Neural cell (in vitro differentiated cells): ENCODE measurements at regions not wholly inside any gene's neighbourhood (a gene's known extent, or its start where the extent isn't known, plus 50 kb on each side); places are given as distances from the start of the nearest gene placed in this dataset.

Experiments used
- H2AFZ ChIP-seq: fragments of 200-600, 300-800 bp; sonication (generic), shearing (Covaris generic); 2 replicates; pipeline ENCODE4 v1.6.0; 2014; ENCODE audit warnings: low read depth, mild to moderate bottlenecking, antibody characterized with exemption, low read length, moderate library complexity
- H3F3A ChIP-seq: fragments of 200-600 bp; shearing (Covaris generic); 2 replicates; pipeline ENCODE4 v1.6.1; 2016; ENCODE audit warnings: mild to moderate bottlenecking, moderate library complexity, mixed read lengths, antibody characterized with exemption, low read length; ENCODE audit not compliant: insufficient read depth, poor library complexity, severe bottlenecking
- H3K27ac ChIP-seq: fragments of 200-600, 300-800 bp; sonication (generic), shearing (Covaris generic); 2 replicates; pipeline ENCODE4 v1.5.1; 2014; ENCODE audit warnings: mild to moderate bottlenecking, low read length, moderate library complexity
- H3K27me3 ChIP-seq: fragments of 300-800, 200-600 bp; sonication (generic), shearing (Covaris generic); 2 replicates; pipeline ENCODE4 v1.6.0; 2014; ENCODE audit warnings: mild to moderate bottlenecking, low read depth, low read length, moderate library complexity; ENCODE audit not compliant: insufficient read depth
- H3K36me3 ChIP-seq: fragments of 300-800, 200-600 bp; sonication (generic), shearing (Covaris generic); 2 replicates; pipeline ENCODE4 v1.5.1; 2014; ENCODE audit warnings: mild to moderate bottlenecking, antibody characterized with exemption, low read length, moderate library complexity; ENCODE audit not compliant: insufficient read depth
- H3K4me2 ChIP-seq: fragments of 300-800, 200-600 bp; sonication (generic), shearing (Covaris generic); 2 replicates; pipeline ENCODE4 v1.6.0; 2014; ENCODE audit warnings: mild to moderate bottlenecking, low read length
- H3K4me3 ChIP-seq: fragments of 300-800, 200-600 bp; sonication (generic), shearing (Covaris generic); 2 replicates; pipeline ENCODE4 v1.5.1; 2014; ENCODE audit warnings: mild to moderate bottlenecking, low read length, moderate library complexity
- H3K79me2 ChIP-seq: fragments of 200-600 bp; shearing (Covaris generic); replicated peaks from 2 replicates; pipeline ENCODE4 v1.6.0; 2014; ENCODE audit warnings: mild to moderate bottlenecking, low read length, moderate library complexity; ENCODE audit not compliant: insufficient read depth
- H3K9ac ChIP-seq: fragments of 300-800, 200-600 bp; sonication (generic), shearing (Covaris generic); 2 replicates; pipeline ENCODE4 v1.6.1; 2016; ENCODE audit warnings: mild to moderate bottlenecking, low read length, mixed read lengths
- H3K9me2 ChIP-seq: fragments of 200-600 bp; shearing (Covaris generic); 2 replicates; pipeline ENCODE4 v1.6.1; 2016; ENCODE audit warnings: mild to moderate bottlenecking, low read length, mixed read lengths; ENCODE audit not compliant: insufficient read depth
- H3K9me3 ChIP-seq: fragments of 200-600, 300-800 bp; sonication (generic), shearing (Covaris generic); 2 replicates; pipeline ENCODE4 v1.6.1; 2016; ENCODE audit warnings: mild to moderate bottlenecking, mixed run types, low read length, moderate library complexity, mixed read lengths
- H4K20me1 ChIP-seq: fragments of 200-600 bp; shearing (Covaris generic); 2 replicates; pipeline ENCODE4 v1.6.1; 2016; ENCODE audit warnings: mild to moderate bottlenecking, mixed run types; ENCODE audit not compliant: insufficient read depth
- CTCF ChIP-seq: fragments of 450-650 bp; IDR thresholded peaks from 2 replicates; pipeline ENCODE4 v1.5.1; 2014; ENCODE audit warnings: antibody characterized with exemption, mild to moderate bottlenecking, moderate library complexity; ENCODE audit not compliant: poor library complexity, severe bottlenecking
- EP300 ChIP-seq: fragments of 450-650 bp; conservative IDR thresholded peaks from 2 replicates; pipeline ENCODE4 v1.6.1; 2014; ENCODE audit warnings: antibody characterized with exemption, mild to moderate bottlenecking, moderate library complexity; ENCODE audit not compliant: poor library complexity, severe bottlenecking
- EZH2 ChIP-seq: fragments of 200-600, 300-800 bp; shearing (Covaris generic), sonication (generic); IDR thresholded peaks from 2 replicates; pipeline ENCODE4 v1.6.1; 2014; ENCODE audit warnings: antibody characterized with exemption, low read length, borderline replicate concordance, mild to moderate bottlenecking; ENCODE audit not compliant: insufficient read depth, poor library complexity, severe bottlenecking
- MXI1 ChIP-seq: fragments of 450-650 bp; conservative IDR thresholded peaks from 2 replicates; pipeline ENCODE4 v1.6.1; 2014; ENCODE audit warnings: antibody characterized with exemption, mild to moderate bottlenecking; ENCODE audit not compliant: poor library complexity, severe bottlenecking
- POLR2AphosphoS5 ChIP-seq: IDR thresholded peaks from 2 replicates; pipeline ENCODE4 v1.6.1; 2012
- RAD21 ChIP-seq: fragments of 450-650 bp; conservative IDR thresholded peaks from 2 replicates; pipeline ENCODE4 v1.6.1; 2014; ENCODE audit warnings: antibody characterized with exemption, mild to moderate bottlenecking, moderate library complexity
- SMC3 ChIP-seq: fragments of 450-650 bp; conservative IDR thresholded peaks from 2 replicates; pipeline ENCODE4 v1.6.1; 2014; ENCODE audit warnings: antibody characterized with exemption, mild to moderate bottlenecking, moderate library complexity; ENCODE audit not compliant: poor library complexity
- TAF1 ChIP-seq: IDR thresholded peaks from 2 replicates; pipeline ENCODE4 v1.6.1; 2012; ENCODE audit warnings: low read depth
- TF ChIP-seq, protein P1 (sequence below): IDR thresholded peaks from 2 replicates; pipeline ENCODE4 v1.6.1; 2012; ENCODE audit warnings: borderline replicate concordance

DNA sequence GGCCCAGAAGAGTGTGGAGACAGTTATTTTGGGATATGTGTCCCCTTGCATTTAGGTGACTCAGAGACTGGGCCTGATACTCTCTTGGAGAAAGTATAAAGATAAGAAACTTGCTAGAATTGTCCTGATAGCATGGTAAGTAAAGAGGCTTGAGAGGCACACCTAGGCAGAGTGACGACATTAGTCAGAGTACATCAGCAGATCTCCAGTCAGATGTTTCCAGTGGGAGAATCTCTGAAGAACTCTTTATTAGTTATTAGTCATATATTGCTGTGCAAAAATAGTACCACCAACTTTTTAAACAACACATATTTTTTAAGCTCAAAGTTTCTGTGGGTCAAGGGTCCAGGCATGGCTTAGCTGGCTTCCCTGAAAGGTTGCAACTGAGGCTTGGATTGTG is 182.6 kb downstream of the NEBL start:
- no peak overlapping the region for H3K4me2 ChIP-seq
- H2AFZ ChIP-seq: no peak overlapping the region
- H3K4me3 ChIP-seq: no peak overlapping the region
- H4K20me1 ChIP-seq: no peaks in the 10 kb centered on the region
- no peaks in the 10 kb centered on the region for H3K9me2 ChIP-seq
- H3K36me3 ChIP-seq: no peaks in the 10 kb centered on the region
- H3K9me3 ChIP-seq: no peaks in the 10 kb centered on the region
- no peak overlapping the region for H3K9ac ChIP-seq
- H3F3A ChIP-seq: no peaks in the 10 kb centered on the region
- H3K27me3 ChIP-seq: no peaks in the 10 kb centered on the region
- no peaks in the 10 kb centered on the region for H3K79me2 ChIP-seq
- no peak overlapping the region for H3K27ac ChIP-seq
- no peak for TF ChIP-seq MXI1
- TF ChIP-seq, protein P1, sequence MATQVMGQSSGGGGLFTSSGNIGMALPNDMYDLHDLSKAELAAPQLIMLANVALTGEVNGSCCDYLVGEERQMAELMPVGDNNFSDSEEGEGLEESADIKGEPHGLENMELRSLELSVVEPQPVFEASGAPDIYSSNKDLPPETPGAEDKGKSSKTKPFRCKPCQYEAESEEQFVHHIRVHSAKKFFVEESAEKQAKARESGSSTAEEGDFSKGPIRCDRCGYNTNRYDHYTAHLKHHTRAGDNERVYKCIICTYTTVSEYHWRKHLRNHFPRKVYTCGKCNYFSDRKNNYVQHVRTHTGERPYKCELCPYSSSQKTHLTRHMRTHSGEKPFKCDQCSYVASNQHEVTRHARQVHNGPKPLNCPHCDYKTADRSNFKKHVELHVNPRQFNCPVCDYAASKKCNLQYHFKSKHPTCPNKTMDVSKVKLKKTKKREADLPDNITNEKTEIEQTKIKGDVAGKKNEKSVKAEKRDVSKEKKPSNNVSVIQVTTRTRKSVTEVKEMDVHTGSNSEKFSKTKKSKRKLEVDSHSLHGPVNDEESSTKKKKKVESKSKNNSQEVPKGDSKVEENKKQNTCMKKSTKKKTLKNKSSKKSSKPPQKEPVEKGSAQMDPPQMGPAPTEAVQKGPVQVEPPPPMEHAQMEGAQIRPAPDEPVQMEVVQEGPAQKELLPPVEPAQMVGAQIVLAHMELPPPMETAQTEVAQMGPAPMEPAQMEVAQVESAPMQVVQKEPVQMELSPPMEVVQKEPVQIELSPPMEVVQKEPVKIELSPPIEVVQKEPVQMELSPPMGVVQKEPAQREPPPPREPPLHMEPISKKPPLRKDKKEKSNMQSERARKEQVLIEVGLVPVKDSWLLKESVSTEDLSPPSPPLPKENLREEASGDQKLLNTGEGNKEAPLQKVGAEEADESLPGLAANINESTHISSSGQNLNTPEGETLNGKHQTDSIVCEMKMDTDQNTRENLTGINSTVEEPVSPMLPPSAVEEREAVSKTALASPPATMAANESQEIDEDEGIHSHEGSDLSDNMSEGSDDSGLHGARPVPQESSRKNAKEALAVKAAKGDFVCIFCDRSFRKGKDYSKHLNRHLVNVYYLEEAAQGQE: no peak
- no peak for TF ChIP-seq EP300
- no peak for TF ChIP-seq TAF1
- no peak for TF ChIP-seq CTCF
- no peak for TF ChIP-seq SMC3
- no peak for TF ChIP-seq POLR2AphosphoS5
- no peak for TF ChIP-seq EZH2
- no peak for TF ChIP-seq RAD21

DNA sequence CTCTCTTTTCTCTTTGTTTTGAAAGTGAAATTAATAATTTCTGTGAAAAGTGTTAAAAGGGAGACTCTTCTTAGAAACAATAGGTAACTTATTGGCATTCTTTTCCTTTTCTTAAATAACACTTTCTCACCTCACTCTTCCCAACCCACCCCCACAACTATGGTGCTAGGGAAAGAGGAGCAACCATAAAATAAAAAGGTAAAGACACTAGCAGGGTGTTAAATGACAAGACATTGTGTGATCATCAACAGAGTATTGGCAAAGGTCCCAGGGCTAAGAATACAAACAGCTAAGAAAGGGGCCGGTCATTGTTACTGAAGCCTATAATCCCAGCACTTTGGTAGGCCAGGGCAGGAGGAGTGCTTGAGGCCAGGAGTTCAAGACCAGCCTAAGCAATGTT is 183.7 kb downstream of the NEBL start:
- Histone ChIP-seq H3K4me2 (no peak overlapping the region), H4K20me1 (no peaks in the 10 kb centered on the region), H3F3A (no peaks in the 10 kb centered on the region), H3K9me3 (no peaks in the 10 kb centered on the region), H3K9ac (no peak overlapping the region), H3K9me2 (no peaks in the 10 kb centered on the region), H3K79me2 (no peaks in the 10 kb centered on the region), H3K27me3 (no peaks in the 10 kb centered on the region), H3K27ac (no peak overlapping the region), H3K36me3 (no peaks in the 10 kb centered on the region), H3K4me3 (no peak overlapping the region), H2AFZ (no peak overlapping the region)
- no peak for TF ChIP-seq EP300
- no peak for TF ChIP-seq POLR2AphosphoS5
- TF ChIP-seq MXI1: no peak
- no peak for TF ChIP-seq CTCF
- no peak for TF ChIP-seq RAD21
- TF ChIP-seq, protein P1: no peak
- TF ChIP-seq SMC3: no peak
- no peak for TF ChIP-seq TAF1
- TF ChIP-seq EZH2: no peak
